Head of caudate nucleus (tissue), 42 donors: ENCODE measurements at regions not wholly inside any gene's neighbourhood (a gene's known extent, or its start where the extent isn't known, plus 50 kb on each side); places are given as distances from the start of the nearest gene placed in this dataset.

Source experiments
- DNase-seq, 42 donors: peaks; one replicate each; pipeline versions ENCODE4 v3.0.0 to v3.0.0-alpha.2; 2020 to 2021; ENCODE audit warnings: mixed read lengths in 7 of 42
- intact Hi-C: fragments of 100-400 bp; cut with DNase I; formaldehyde crosslinking; loops from one replicate; pipeline ENCODE4 v1.15.0; 2022

GRCh38 chr2:128441341-128442052 lies 122.8 kb upstream of the HS6ST1 start:
- peak in 10 of 42 donors; percentile 1 to 34 (median 16) for DNase-seq
- intact Hi-C loops: no loop called here

- intact Hi-C loops: no loop called here
- peak in 10 of 42 donors; percentile 4 to 39 (median 12) for DNase-seq
Observed at GRCh38 chr2:128442053-128442751, 123.5 kb upstream of the HS6ST1 start.

- intact Hi-C loops: no loop called here
- peak in 14 of 42 donors; percentile 5 to 48 (median 22) for DNase-seq
Observed at GRCh38 chr2:128442891-128443302, 124.2 kb upstream of the HS6ST1 start.

- peak in 13 of 42 donors; percentile 4 to 40 (median 6) for DNase-seq
- intact Hi-C loops: no loop called here
Observed at GRCh38 chr2:128444121-128444771, 125.6 kb upstream of the HS6ST1 start.

- intact Hi-C loops: no loop called here
- peak in 12 of 42 donors; percentile 1 to 28 (median 10) for DNase-seq
Observed at GRCh38 chr2:128444816-128445522, 126.3 kb upstream of the HS6ST1 start.

- intact Hi-C loops: no loop called here
- DNase-seq: peak in 11 of 42 donors; percentile 11 to 40 (median 19)
Observed at GRCh38 chr2:128445523-128445900, 126.8 kb upstream of the HS6ST1 start.

DNA sequence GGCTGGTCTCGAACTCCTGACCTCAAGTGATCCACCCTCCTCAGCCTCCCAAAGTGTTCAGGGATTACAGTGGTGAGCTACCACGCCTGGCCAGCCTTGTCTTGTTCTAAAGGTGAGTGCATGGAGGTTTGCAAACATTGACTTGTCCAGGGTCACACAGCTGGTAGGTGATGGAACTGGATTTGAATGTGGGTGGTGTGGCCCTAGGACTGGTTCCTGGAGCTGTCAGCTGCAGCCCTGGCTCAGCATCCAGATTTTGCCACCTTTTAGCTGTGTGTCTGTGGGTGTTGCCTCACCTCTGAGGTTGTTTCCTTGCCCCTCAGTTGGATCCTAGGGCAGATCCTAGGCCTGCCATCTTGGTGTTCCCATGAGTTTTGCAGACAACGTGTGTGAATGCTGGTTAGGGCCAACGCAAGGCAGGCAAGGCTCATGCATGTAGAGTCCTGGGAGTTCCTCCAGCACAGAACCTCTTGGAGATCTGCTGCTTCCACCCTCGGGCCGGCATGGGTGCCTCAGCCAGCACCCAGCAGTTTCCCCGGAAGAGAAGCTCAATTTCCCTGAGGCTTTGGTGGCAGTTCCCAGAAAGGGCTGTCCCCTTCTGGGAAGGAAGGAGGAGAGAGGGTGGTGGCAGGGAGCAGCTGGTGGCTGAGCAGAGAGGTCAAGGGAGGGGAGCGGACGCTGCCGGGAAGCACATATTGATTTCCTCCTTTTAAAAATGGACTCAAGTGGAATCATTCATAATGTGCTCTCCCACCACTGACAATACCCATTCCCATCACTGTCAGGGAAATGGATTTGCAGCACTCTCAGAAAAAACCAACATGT lies 127.6 kb upstream of the HS6ST1 start:
- peak in 11 of 42 donors; percentile 6 to 32 (median 11) for DNase-seq
- intact Hi-C loops: no loop called here

- peak in 15 of 42 donors; percentile 5 to 52 (median 22) for DNase-seq
- intact Hi-C loops: no loop called here
Observed at GRCh38 chr2:128446874-128447537, 128.3 kb upstream of the HS6ST1 start.

GRCh38 chr2:128447538-128447995 lies 128.9 kb upstream of the HS6ST1 start:
- intact Hi-C loops: no loop called here
- DNase-seq: peak in 1 of 42 donors; percentile 18

GRCh38 chr2:128448331-128449225 lies 129.9 kb upstream of the HS6ST1 start:
- intact Hi-C loops: no loop called here
- peak in 11 of 42 donors; percentile 2 to 33 (median 13) for DNase-seq

- peak in 12 of 42 donors; percentile 5 to 35 (median 19) for DNase-seq
- intact Hi-C loops: no loop called here
Observed at GRCh38 chr2:128449226-128450061, 130.8 kb upstream of the HS6ST1 start.

DNA sequence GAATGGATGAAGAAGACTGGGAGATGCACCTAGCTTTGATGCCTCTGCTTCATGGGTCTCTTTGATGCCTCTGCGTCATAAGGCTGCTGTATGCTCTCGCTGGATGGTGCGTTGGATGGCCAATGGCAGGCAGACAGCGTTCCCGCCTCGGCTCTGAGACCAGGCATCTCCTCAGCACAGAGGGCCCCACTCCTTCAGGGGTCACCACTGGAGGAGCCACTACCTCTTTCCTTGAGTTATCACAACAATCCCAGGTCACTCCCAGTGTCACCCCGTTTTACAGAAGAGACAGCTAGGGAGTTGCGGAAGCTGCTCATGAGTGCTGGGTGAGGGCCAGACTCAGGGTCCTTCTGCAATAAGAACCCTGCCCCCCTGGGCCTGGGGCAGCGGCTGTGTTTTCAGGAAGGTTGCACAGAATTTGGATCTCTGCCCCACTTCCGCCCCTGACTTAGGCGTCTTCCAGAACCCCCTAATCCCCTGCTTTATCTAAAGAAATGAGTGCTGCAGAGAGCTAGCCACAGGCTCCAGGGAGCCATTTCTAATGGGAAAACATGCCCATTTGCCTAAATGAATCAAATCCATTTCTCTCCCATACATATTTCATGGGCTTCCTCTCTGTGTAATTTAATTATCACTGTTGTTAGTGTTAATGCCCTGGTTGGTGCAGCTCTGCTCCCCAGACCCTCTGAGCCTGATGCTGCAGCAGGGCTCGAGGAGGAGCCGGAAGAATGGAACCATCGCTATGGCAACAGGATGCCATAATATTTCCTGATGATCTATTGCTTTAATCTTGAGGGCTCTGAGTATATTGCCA lies 131.8 kb upstream of the HS6ST1 start:
- intact Hi-C loops: no loop called here
- DNase-seq: peak in 12 of 42 donors; percentile 2 to 35 (median 16)

DNA sequence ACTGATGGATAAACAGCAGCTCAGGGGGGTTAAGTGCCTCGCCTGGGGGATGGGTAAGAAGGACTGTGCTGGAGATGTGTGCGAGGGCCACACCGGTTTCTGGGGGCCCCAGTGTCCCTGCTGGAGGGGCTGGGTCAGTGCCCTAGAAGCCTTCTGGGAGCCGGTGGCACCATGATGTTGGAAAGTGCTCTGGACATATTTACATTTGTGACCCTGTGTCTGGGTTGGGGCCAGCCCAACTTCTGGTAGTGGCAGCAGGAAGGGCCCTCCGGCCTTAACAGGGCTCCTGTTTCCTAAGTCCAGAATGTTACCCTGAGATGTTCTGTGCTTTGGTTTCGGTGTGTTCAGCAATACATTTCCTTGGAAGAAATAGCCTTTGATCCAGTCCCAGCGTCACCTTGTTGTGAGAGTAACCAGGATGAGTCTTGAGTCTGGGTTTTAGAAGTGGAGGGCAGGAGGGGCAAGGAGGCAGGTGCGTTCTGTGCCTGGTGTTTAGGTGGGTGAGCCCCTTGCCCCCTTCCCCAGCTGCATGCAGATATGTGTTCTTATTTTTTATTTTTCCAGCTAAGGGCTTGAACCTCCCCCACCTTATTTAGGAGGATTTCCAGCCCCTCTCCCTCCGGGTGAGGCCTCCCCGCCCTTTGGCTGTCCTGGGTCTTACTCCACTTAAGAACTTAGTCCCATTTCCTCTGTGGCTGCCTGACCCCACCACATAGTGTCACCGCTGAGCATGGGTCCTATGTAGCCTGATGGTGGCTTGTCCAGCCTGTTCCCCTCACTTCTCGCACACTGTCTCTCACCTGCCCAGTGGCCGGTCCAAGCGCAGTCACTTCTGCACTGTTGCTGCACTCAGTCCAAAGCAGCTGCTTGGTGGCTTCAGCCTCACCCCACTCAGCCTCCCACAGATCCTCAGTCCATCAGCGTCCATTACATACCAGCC lies 132.7 kb upstream of the HS6ST1 start:
- DNase-seq: peak in 10 of 42 donors; percentile 5 to 32 (median 18)
- intact Hi-C loops: no loop called here

- no peak for DNase-seq
- intact Hi-C loops: no loop called here
Observed at GRCh38 chr2:128452024-128452411, 133.3 kb upstream of the HS6ST1 start.
